Activated naive CD8-positive, alpha-beta T cell treated with anti-CD3 and anti-CD28 coated beads, Interleukin-2, amount 50 U/mL, for 24 hours (primary cell): ENCODE measurements at regions not wholly inside any gene's neighbourhood (a gene's known extent, or its start where the extent isn't known, plus 50 kb on each side); places are given as distances from the start of the nearest gene placed in this dataset.
"Not testable (repeated sequence)": the region's sequence is repeated elsewhere in the genome, so short reads cannot be mapped to it uniquely, and the experiment has no call there.

Experiments
- ATAC-seq: fragments of 150-1000 bp; cut with Tn5 transposase; one replicate; pipeline ENCODE4 v1.10.0; 2021
- DNase-seq: peaks from one replicate; pipeline ENCODE4 v3.0.0; 2021
- H3K27ac Mint-ChIP-seq: one replicate; pipeline ENCODE4 v1.8.0; 2021; ENCODE audit warnings: mild to moderate bottlenecking, mixed read lengths
- H3K27me3 Mint-ChIP-seq: one replicate; pipeline ENCODE4 v1.8.0; 2021; ENCODE audit warnings: mixed read lengths
- H3K36me3 Mint-ChIP-seq: one replicate; pipeline ENCODE4 v1.8.0; 2021; ENCODE audit warnings: low read depth, mixed read lengths
- H3K4me1 Mint-ChIP-seq: one replicate; pipeline ENCODE4 v1.8.0; 2021; ENCODE audit warnings: mixed read lengths
- H3K4me3 Mint-ChIP-seq: one replicate; pipeline ENCODE4 v1.8.0; 2021; ENCODE audit warnings: mild to moderate bottlenecking, moderate library complexity, mixed read lengths
- H3K9me3 Mint-ChIP-seq: one replicate; pipeline ENCODE4 v1.8.0; 2021; ENCODE audit warnings: mixed read lengths

GRCh38 chr4:137927972-137928371, 314.2 kb downstream of the SLC7A11 start:
- Mint-ChIP-seq H3K27me3 (no peaks in the 10 kb centered on the region), H3K27ac (no peak overlapping the region), H3K4me1 (no peaks in the 10 kb centered on the region), H3K36me3 (no peaks in the 10 kb centered on the region), H3K4me3 (no peak overlapping the region), H3K9me3 (peaks cover 3% of the 10 kb centered on the region)
- ATAC-seq (no peak), DNase-seq (no peak)

- ATAC-seq (no peak), DNase-seq (no peak)
- Mint-ChIP-seq H3K27ac (no peak overlapping the region), H3K27me3 (no peaks in the 10 kb centered on the region), H3K4me3 (no peak overlapping the region), H3K9me3 (peaks cover 13% of the 10 kb centered on the region), H3K36me3 (no peaks in the 10 kb centered on the region), H3K4me1 (no peaks in the 10 kb centered on the region)
These were observed 318.7 kb downstream of the SLC7A11 start for GRCh38 chr4:137923494-137923893.

GRCh38 chr4:137922721-137923120, 319.4 kb downstream of the SLC7A11 start:
- H3K36me3 Mint-ChIP-seq = no peaks in the 10 kb centered on the region
- H3K4me3 Mint-ChIP-seq = no peak overlapping the region
- DNase-seq (no peak), ATAC-seq (no peak)
- H3K27me3 Mint-ChIP-seq = no peaks in the 10 kb centered on the region
- H3K9me3 Mint-ChIP-seq = peaks cover 13% of the 10 kb centered on the region
- H3K4me1 Mint-ChIP-seq = no peaks in the 10 kb centered on the region
- no peak overlapping the region for H3K27ac Mint-ChIP-seq

- DNase-seq (no peak), ATAC-seq (no peak)
- H3K27ac Mint-ChIP-seq = no peak overlapping the region
- H3K4me3 Mint-ChIP-seq = no peak overlapping the region
- no peaks in the 10 kb centered on the region for H3K4me1 Mint-ChIP-seq
- peaks cover 6% of the 10 kb centered on the region for H3K9me3 Mint-ChIP-seq
- no peaks in the 10 kb centered on the region for H3K36me3 Mint-ChIP-seq
- H3K27me3 Mint-ChIP-seq = no peaks in the 10 kb centered on the region
These were observed 332.4 kb downstream of the SLC7A11 start for GRCh38 chr4:137909529-137910309.

- ATAC-seq (no peak), DNase-seq (no peak)
- no peak overlapping the region for H3K4me3 Mint-ChIP-seq
- no peaks in the 10 kb centered on the region for H3K27me3 Mint-ChIP-seq
- H3K9me3 Mint-ChIP-seq = no peaks in the 10 kb centered on the region
- H3K27ac Mint-ChIP-seq = no peak overlapping the region
- no peaks in the 10 kb centered on the region for H3K36me3 Mint-ChIP-seq
- no peaks in the 10 kb centered on the region for H3K4me1 Mint-ChIP-seq
These were observed 336.2 kb downstream of the SLC7A11 start for GRCh38 chr4:137905930-137906329.

- Mint-ChIP-seq H3K9me3 (peaks cover 5% of the 10 kb centered on the region), H3K36me3 (no peaks in the 10 kb centered on the region), H3K27me3 (no peaks in the 10 kb centered on the region), H3K4me1 (no peaks in the 10 kb centered on the region), H3K4me3 (no peak overlapping the region), H3K27ac (no peak overlapping the region)
- ATAC-seq = no peak
- DNase-seq = no peak
These were observed 341.0 kb downstream of the SLC7A11 start for GRCh38 chr4:137901114-137901513.

GRCh38 chr4:137896221-137896737, 345.9 kb downstream of the SLC7A11 start:
- Mint-ChIP-seq H3K36me3 (no peaks in the 10 kb centered on the region), H3K9me3 (peaks cover 5% of the 10 kb centered on the region), H3K27me3 (no peaks in the 10 kb centered on the region), H3K4me1 (no peaks in the 10 kb centered on the region), H3K4me3 (no peak overlapping the region), H3K27ac (no peak overlapping the region)
- ATAC-seq (no peak), DNase-seq (no peak)

GRCh38 chr4:137895515-137895914, 346.6 kb downstream of the SLC7A11 start:
- H3K4me3 Mint-ChIP-seq, H3K36me3 Mint-ChIP-seq, H3K4me1 Mint-ChIP-seq, H3K27me3 Mint-ChIP-seq, DNase-seq, H3K9me3 Mint-ChIP-seq, ATAC-seq, H3K27ac Mint-ChIP-seq: not testable (repeated sequence)

GRCh38 chr4:137892134-137892533, 350.0 kb downstream of the SLC7A11 start:
- Mint-ChIP-seq H3K4me1 (no peaks in the 10 kb centered on the region), H3K27ac (no peak overlapping the region), H3K27me3 (no peaks in the 10 kb centered on the region), H3K9me3 (no peaks in the 10 kb centered on the region), H3K36me3 (no peaks in the 10 kb centered on the region), H3K4me3 (no peak overlapping the region)
- ATAC-seq = no peak
- DNase-seq = no peak

GRCh38 chr4:137890812-137891211, 351.3 kb downstream of the SLC7A11 start:
- H3K9me3 Mint-ChIP-seq = peaks cover 8% of the 10 kb centered on the region
- no peaks in the 10 kb centered on the region for H3K4me1 Mint-ChIP-seq
- no peak overlapping the region for H3K27ac Mint-ChIP-seq
- no peaks in the 10 kb centered on the region for H3K27me3 Mint-ChIP-seq
- DNase-seq = no peak
- H3K36me3 Mint-ChIP-seq = no peaks in the 10 kb centered on the region
- no peak overlapping the region for H3K4me3 Mint-ChIP-seq
- ATAC-seq = no peak

- Mint-ChIP-seq H3K4me1 (no peaks in the 10 kb centered on the region), H3K36me3 (no peaks in the 10 kb centered on the region), H3K4me3 (no peak overlapping the region), H3K27me3 (no peaks in the 10 kb centered on the region), H3K9me3 (peaks cover 11% of the 10 kb centered on the region), H3K27ac (no peak overlapping the region)
- DNase-seq (no peak), ATAC-seq (no peak)
These were observed 349.3 kb upstream of the PCDH18 start for GRCh38 chr4:137881641-137882040.

- ATAC-seq, H3K4me3 Mint-ChIP-seq, H3K27ac Mint-ChIP-seq, H3K36me3 Mint-ChIP-seq, H3K27me3 Mint-ChIP-seq, H3K9me3 Mint-ChIP-seq, H3K4me1 Mint-ChIP-seq, DNase-seq: not testable (repeated sequence)
These were observed 335.8 kb upstream of the PCDH18 start for GRCh38 chr4:137868067-137868466.

GRCh38 chr4:137866671-137867070, 334.4 kb upstream of the PCDH18 start:
- H3K27me3 Mint-ChIP-seq = no peaks in the 10 kb centered on the region
- DNase-seq (no peak), ATAC-seq (no peak)
- no peak overlapping the region for H3K4me3 Mint-ChIP-seq
- H3K4me1 Mint-ChIP-seq = no peaks in the 10 kb centered on the region
- peaks cover 5% of the 10 kb centered on the region for H3K9me3 Mint-ChIP-seq
- no peak overlapping the region for H3K27ac Mint-ChIP-seq
- no peaks in the 10 kb centered on the region for H3K36me3 Mint-ChIP-seq

- H3K4me1 Mint-ChIP-seq = no peaks in the 10 kb centered on the region
These were observed 329.4 kb upstream of the PCDH18 start for GRCh38 chr4:137861682-137862081.

GRCh38 chr4:137853424-137853823, 321.1 kb upstream of the PCDH18 start:
- ATAC-seq = no peak

More at GRCh38 chr4:137861682-137862081, 329.4 kb upstream of the PCDH18 start:
- Mint-ChIP-seq H3K9me3 (no peaks in the 10 kb centered on the region), H3K27ac (no peak overlapping the region), H3K27me3 (no peaks in the 10 kb centered on the region), H3K36me3 (no peaks in the 10 kb centered on the region), H3K4me3 (no peak overlapping the region)
- ATAC-seq (no peak), DNase-seq (no peak)

More at GRCh38 chr4:137853424-137853823, 321.1 kb upstream of the PCDH18 start:
- Mint-ChIP-seq H3K4me1 (no peaks in the 10 kb centered on the region), H3K27ac (no peak overlapping the region), H3K9me3 (peaks cover 6% of the 10 kb centered on the region), H3K4me3 (no peak overlapping the region), H3K27me3 (no peaks in the 10 kb centered on the region), H3K36me3 (no peaks in the 10 kb centered on the region)
- DNase-seq = no peak
